NCI-H82 treated with DMSO at 0.1 percent for 48 hours (cell line): ENCODE measurements at regions not wholly inside any gene's neighbourhood (a gene's known extent, or its start where the extent isn't known, plus 50 kb on each side); places are given as distances from the start of the nearest gene placed in this dataset.

Experiments used
- DNase-seq: peaks from one replicate; lab custom pipeline; 2025; ENCODE audit not compliant: unreplicated experiment; lab: John Stamatoyannopoulos, UW

DNA sequence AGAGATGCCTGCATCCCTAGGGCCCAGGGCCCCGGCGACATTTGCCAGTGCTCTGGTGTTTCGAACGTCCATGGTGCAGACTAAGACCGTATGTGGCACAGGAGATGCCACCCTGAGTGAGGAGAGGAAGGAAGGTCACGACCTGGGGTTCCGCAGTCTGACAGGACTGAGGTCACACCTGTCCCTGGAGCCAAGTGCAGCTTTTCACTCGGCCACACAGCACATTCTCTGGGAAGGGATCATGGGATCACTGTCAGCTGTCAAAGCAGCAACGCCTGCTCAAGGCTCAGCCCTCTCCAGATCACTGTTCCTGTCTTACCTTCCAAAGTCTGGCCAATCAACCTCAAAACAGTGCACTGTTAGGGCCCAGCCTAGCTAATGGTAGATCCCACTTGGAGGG lies 243.6 kb downstream of the SIPA1L2 start:
- no peak for DNase-seq

- DNase-seq, result no peak
These were observed 244.7 kb downstream of the SIPA1L2 start for GRCh38 chr1:232385221-232385620.

- no peak for DNase-seq
These were observed 245.6 kb downstream of the SIPA1L2 start for GRCh38 chr1:232384171-232384883.

GRCh38 chr1:232383455-232384123 lies 246.3 kb downstream of the SIPA1L2 start:
- no peak for DNase-seq

DNA sequence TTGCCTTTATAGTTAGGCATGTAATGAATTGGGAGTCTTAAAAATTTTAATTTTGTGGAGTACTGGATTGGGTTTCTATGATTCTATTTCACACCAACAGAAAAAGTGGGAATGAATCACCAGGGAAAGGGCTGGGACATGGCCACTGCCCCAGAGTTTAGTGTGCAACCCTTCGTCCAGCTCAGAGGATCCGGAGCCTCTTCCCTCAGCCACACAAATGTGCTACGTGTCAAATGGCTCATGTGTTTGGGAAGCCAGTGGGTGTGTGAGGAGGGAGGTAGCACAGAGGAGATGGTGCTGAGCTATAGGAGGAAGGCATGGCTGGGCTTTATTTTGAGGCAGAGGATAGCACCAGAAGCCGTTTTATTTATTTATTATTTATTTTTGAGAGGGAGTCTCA lies 247.3 kb downstream of the SIPA1L2 start:
- DNase-seq, result no peak

DNA sequence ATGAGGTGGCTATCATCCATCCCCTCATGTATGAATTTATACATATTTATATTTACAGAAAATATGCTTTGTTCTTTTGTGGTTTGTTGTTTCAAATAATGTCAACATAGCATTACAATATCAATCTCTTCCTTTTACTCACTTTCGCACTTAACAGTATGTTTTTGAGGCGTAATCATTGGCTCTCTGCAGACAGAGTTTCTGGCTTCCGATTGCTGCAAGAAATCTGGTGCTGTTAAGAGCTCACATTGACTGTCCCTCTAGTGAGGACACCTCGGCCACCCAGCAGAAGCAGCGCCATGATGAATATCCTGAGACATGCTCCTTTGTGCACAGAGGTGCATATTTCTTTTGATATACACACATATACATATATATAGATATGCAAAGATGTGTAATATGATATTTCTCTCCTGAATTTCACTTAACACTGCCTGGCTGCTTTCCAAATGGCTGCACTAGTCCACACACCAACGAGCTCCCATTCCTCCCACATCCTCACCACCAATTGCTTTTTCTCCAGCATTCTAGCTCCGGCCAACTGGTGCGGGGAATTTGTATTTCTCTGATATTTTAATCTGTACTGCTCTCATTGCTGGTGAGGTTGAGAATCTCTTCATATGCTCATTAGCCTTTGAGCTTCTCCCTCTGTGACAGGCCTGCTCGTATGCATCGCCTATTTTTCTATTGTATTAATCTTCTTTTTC lies 248.4 kb downstream of the SIPA1L2 start:
- DNase-seq, result no peak

DNA sequence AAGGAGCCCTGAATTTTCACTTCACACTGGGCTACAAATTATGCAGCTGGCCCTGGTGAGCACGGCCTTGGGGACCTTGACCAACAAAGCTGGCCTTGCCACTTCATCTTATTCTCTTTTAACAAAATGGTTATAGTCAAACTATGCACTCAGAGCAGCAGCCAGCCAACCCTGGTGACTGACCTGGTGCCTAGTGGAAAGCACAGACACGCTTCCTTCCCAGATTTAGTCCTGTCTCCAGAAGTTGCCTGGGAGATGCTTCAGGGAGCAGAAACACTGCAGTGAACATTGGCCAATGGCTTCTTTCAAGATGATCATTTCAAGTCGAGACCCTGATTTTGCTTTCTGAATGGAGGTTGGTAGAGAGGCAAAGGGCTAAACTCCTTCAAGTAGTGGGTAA lies 249.3 kb downstream of the SIPA1L2 start:
- no peak for DNase-seq

DNA sequence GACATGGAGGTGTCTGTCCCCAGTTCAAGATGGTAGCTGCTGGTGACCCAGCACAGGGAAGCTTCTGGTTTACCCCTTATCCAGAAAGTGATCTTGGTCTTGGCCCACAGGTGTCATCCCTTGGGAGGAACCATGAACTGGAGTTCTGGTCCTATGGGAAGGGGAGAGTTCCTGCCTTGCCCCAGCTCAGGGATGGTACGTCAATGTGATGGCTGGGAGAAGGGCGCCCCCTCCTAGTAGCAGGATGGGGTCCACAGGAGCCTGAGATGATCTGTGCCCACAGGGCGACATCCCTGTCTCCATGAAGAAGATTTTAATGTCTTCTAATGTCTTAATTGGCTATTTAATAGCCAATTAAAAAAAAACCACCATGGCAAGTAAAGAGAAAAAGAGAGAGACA lies 249.8 kb downstream of the SIPA1L2 start:
- DNase-seq, result no peak

DNA sequence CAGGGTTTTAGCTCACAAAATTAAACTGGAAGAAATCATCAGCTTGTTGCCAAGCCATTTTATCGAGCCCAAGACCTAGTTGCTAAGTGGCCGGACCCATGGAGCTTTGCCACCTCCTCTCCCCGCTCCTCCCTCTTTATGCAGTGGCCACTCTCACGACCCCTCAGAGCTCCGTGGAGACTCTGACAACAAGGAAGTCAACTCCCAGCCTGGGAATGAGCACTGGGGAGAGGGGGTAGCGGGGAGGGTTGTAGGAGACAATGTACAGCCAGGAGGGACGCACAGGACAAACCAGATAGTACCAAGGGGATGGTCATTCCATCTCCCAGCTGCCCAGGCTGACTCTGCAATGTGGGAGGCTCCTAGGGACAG lies 250.9 kb downstream of the SIPA1L2 start:
- DNase-seq, result no peak

DNA sequence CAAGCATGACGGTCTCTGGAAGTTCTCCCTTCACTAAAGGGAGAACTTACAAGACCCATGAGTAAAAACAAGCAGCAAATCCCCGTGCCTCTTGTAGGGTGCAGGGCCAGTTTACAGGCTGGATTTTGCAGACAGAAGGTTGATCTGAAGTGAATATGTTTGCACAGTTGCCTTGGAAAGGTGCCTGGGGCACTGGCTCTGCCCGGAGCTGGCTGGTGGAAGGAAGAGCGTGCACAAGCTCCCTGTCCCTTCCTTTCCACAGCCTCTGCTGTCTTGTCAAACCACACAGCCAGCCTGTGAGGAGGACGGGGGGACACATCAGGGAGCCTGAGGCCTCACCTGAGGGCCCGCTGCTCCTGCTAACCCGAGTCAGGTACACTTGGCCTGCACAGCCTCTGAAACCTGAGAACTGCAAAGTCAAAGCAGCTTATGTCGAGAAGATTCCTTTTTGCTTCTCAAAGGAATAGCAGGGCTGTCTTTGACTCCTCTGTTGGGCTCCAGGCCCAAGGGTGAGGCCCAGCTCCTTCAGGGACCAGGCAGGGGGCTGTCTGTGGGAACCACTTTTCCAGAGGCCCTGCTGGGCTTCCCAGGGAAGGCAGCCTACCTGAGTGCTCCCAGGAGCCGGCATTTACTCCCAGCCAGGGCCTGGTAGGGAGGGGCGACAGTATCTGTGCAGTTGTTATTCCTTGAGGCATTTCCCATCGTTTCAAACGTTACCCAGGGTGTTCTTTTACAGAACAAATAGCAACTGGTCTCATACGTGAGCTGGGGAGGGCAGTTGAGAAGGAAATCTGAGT lies 251.5 kb downstream of the SIPA1L2 start:
- no peak for DNase-seq

GRCh38 chr1:232377494-232377770 lies 252.5 kb downstream of the SIPA1L2 start:
- no peak for DNase-seq

DNA sequence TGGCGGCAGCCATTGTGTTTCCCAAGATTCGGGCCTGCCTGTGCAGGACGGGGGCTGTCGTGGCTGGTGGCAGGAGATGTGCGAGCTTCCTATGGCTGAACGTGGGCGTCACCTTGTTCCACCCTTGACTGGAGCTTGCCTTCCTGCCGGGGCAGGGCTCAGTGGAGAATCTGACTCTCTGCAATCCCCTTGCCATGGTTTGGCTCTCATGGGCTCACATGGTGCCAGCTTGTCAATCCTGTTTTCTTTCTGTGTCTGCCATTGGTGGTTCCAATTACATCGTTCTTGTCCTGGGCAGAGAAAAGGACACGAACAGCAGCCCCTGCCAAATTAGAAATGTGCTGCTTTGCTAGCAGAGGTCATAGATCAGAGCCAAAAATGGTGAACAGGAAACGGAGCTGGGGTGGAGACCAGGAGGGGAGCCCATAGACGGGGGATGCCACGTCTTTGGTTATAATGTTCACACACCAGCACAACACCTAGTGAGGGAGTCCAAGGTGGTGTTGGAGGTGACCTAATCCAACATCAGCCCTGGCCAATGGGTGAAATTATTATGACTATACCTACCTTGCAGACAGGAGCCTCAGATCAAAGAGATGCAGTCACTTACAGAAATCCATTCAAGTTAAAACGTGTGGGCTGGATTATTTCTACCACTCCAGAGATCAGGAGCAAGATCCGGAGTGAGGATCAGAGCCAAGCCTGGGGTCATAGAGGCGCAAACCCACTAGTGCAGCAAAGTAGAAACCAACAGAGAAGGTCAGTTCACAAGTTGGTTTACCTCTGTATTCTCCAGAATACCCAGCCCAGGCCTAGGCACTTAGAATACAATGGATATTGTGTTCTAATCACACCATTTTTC lies 253.1 kb downstream of the SIPA1L2 start:
- no peak for DNase-seq

- no peak for DNase-seq
These were observed 257.0 kb downstream of the SIPA1L2 start for GRCh38 chr1:232372841-232373440.

DNA sequence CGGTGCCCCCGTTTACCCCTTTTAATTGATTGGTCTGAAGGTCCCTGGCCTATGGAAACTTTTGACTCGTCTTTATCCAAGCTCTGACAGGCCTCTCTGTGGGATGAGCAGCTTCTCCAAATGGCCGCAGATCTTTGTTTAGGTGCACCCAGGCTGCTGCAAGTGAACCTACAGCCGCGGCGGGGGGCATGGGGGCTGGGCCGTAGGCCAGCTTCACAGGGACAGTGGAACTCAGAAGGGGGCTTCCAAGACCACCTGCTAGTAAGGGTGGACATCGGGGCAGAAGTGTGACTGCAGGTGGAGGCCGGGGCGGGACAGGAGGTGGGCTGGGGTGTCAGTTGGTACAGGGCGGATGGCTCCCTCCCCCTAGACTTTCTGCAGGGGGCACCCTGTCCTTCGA lies 257.5 kb downstream of the SIPA1L2 start:
- no peak for DNase-seq

- no peak for DNase-seq
These were observed 260.3 kb downstream of the SIPA1L2 start for GRCh38 chr1:232369451-232370296.

GRCh38 chr1:232368821-232369321 lies 261.1 kb downstream of the SIPA1L2 start:
- DNase-seq, result no peak

DNA sequence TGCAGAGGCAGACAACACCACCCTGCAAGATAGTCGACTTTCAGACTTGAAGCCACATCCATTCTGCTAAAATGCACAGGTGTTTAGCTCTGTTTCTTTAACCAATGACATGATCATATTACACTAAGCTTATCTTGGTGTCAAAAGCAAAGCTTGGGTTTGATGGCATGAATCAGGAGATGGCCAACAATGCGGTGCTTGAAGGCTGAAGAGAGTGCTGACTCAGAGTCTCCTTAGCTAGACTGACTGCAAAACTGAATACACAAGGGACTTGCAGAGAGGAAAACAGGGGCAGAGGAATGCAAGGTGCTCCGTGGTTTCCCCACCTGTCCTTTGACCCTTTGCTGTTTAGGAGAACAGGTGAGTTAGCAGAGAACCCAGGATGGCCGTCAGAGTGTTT lies 262.6 kb downstream of the SIPA1L2 start:
- no peak for DNase-seq

DNA sequence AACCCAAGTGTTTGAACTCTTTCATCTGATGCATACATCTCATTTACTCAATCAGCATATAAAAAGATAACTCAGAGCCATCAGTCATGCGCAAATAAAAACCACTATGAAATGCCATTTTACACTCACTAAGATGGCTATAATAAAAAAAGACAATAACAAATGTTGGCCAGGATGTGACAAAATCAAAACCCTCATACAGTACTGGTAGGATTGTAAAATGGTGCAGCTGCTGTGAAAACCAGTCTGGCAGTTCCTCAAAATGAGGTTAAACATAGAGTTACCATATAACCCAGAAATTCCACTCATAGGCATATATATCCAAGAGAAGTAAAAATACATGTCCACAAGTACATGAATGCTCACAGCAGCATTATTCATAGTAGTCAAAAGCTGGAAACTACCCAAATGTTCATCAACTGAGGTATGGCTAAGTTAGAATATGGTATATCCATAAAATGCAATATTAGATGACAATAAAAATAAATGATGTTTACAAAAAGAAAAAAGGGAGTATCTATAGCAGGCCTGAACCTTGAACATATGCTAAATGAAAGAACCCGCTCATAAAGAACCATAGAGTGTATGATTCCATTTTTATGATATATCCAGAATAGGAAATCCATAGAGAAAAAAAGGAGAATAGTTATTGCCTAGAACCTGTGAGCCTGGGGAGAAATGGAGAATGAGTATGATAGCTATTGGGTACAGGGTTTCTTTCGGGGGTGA lies 265.1 kb downstream of the SIPA1L2 start:
- no peak for DNase-seq

DNA sequence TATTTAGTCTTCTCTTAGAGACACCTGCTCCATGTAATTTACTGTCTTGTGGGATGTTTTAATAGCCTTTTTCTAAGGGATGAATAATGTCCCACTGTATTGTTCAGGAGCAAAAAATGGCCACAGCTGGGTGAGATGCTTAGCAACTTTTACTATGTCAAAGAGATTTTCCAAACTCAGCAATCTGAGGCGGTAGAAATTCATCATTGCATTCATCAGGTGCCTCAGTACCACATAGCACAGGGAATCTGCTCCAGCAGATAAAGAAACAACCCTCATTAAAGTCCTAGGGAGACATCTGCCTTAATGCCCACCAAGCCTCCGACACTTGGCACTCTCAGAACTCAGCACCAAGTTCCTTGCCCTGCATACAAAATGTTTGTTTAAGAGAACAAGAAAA lies 266.9 kb downstream of the SIPA1L2 start:
- no peak for DNase-seq
